ENCODE measurements at regions not wholly inside any gene's neighbourhood (a gene's known extent, or its start where the extent isn't known, plus 50 kb on each side); places are given as distances from the start of the nearest gene placed in this dataset.

DNA sequence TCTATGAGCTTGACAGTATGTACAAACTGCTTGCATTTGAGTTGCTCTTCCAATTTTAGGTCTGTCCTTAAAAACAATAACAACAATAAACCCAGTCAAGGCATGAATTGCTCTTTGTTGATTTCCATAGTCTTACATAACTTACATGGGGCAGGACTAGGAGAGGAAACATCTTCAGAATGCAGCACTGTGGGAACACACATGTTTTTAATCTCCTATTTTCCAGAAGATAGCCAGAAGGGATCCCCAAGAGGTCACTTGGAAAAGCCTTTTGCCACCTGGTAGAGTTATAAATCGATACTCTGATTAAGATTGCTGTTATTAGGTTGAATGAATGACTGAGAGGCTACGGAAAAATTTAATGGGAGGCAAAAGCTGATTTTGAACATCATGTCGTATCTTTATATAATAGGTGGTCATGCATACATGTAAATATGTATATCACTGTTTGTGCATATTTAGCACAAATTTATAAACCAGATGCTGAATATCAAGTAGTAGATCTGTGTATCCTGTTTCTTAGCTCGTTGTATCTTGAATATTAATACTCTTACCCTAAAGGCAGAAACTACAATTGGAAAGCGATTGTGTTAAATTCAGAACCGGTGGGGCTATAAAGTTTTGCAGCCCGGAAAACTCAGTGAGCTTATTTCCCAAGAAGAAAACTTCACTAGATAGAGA, 479.4 kb upstream of the TCF4 start:
- TF ChIP-seq POLR2A (IDR thresholded peaks at IDR 0.05) (no peak), CTCF (IDR thresholded peaks at IDR 0.05) (no peak), EP300 (IDR thresholded peaks at IDR 0.05) (no peak)

Data from ovary (tissue), 3 donors.